ENCODE measurements at regions not wholly inside any gene's neighbourhood (a gene's known extent, or its start where the extent isn't known, plus 50 kb on each side); places are given as distances from the start of the nearest gene placed in this dataset.

DNA sequence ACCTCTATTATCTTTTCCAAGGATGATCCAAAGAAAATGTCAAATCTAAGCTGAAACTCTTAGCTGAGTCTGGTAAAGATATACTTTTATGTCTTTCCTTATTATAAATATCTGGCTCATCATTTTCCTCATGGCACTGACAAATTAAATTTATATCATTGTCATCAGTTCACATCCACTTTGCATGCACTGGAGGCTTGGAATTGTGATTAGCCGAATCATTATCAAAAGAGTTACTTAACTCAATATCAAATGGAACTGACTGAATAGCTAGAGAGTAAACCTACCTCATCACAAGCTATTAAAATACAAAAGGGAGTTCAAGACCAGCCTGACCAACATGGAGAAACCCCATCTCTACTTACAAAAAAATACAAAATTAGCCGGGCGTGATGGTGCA, 713.9 kb upstream of the MARCKS start:
- DNase-seq (ENCODE audit: low read depth): no peak

GRCh38 chr6:113144117-113144516, 713.0 kb upstream of the MARCKS start:
- no peak for DNase-seq (ENCODE audit: low read depth)

DNA sequence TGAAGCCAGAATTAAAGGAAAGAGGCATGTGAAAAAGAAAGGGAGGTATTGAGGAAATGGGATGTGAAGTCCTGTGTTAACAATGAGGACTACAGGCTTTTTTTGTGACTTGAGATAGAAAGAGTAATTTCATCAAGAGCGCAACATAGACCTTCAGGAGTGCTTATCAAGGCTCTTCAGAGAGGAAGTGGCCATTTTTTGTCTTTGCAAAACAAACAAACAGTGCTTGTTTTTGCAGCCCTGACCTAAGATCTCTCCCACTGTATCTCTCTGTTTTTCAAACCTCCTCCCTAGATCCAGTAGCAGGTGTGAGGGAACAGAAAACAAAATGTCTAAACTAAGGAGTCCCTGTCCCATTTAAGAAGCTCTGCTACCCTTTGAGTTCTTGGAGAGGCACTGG, 710.3 kb upstream of the MARCKS start:
- DNase-seq (ENCODE audit: low read depth): no peak

- peak; percentile 13 for DNase-seq (ENCODE audit: low read depth)
Measured at GRCh38 chr6:113147544-113147943, 709.6 kb upstream of the MARCKS start.

GRCh38 chr6:113148566-113148965, 708.6 kb upstream of the MARCKS start:
- no peak for DNase-seq (ENCODE audit: low read depth)

DNA sequence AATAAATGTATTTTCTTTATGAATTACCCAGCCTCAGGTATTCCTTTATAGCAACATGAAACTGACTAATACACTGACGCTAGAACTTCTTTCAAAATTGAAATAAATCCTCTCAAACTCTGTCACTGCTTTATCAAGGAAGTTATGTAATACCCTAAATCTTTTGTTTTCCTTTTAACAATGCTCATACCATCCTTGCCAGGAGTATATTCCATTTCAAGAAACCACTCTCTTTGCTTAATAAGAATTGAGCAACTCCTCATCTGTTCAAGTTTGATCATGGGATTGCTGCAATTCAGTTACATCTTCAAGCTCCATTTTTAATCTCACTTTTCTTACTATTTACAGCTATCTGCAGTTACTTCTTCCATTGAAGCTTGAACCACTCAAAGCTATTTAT, 707.6 kb upstream of the MARCKS start:
- DNase-seq (ENCODE audit: low read depth): no peak

DNA sequence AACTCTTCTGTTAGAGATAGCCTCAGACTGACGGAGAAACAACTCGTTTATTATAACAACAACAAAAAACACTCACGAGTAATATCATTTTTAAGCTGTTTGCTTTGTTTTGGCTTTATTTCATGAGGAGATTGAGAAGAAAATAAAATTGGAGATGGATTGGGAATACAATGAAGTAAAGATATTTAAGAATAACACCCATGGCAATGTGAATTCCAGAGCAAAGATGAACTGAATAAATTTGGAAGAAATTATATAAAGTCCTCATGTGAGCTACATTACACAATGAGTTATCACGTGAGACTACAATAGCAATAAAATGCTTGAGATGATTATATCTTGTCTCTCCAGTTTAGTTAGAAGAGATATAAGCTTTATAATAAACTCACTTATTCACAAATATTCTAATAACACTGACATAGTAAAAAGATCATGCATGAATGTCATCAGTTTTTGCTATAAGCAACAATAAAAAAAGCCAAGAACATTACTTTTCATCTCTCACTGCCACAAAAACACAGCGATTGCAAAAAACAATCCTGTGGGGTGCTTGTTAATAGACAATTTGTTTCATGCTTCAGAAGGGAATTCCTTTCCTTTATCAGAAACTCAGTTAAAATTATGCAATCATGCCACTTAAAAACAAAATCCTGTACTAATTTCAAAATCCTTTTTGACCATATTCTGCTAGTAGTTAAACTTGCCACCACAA, 696.7 kb upstream of the MARCKS start:
- DNase-seq (ENCODE audit: low read depth): no peak

DNA sequence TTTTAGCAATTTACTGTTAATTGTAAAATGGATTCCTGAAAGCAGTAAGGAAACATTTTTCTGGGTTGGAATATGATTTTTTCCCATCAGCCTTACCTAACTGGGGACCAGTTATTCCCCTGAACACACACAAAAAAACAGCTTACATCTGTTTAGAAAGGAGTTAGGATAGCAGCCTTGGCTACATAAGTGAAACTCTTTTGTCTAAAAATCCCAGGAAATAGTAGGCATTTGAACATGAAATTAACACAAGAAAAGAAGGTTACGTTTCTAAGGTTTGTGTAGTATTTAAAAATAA, 696.2 kb upstream of the MARCKS start:
- no peak for DNase-seq (ENCODE audit: low read depth)

- DNase-seq (ENCODE audit: low read depth): no peak
Measured at GRCh38 chr6:113162739-113163138, 694.4 kb upstream of the MARCKS start.

DNA sequence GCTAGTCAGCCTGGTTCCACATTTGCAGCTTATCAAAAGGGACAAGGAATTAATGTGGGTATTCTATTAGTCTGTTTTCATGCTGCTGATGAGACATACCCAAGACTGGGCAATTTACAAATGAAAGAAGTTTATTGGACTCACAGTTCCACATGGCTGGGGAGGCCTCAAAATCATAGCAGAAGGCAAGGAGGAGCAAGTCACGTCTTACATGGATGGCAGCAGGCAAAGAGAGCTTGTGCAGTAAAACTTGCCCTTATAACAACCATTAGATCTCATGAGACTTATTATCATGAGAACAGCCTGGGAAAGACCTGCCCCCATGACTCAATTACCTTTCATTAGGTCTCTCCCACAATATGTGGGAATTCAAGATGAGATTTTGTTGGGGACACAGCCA, 689.1 kb upstream of the MARCKS start:
- DNase-seq (ENCODE audit: low read depth): no peak

DNA sequence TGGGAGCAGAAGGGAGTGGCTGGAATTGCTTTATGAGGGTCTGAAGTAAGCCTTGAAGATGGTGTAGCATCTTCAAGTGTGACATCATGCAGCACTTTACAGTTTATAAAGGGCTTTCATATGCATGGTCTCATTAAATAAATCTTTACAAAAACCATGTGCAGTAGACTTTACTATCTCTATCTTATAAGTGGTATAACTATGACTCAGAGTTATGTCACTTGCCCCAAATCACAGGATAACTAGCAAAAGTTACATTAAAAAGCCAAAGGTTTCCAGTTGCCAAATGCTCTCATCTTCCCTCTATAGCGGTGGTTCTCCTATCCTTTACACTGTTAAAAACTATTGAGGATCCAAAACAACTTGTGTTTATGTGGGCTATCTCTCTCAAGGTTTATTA, 687.7 kb upstream of the MARCKS start:
- DNase-seq (ENCODE audit: low read depth): no peak

DNA sequence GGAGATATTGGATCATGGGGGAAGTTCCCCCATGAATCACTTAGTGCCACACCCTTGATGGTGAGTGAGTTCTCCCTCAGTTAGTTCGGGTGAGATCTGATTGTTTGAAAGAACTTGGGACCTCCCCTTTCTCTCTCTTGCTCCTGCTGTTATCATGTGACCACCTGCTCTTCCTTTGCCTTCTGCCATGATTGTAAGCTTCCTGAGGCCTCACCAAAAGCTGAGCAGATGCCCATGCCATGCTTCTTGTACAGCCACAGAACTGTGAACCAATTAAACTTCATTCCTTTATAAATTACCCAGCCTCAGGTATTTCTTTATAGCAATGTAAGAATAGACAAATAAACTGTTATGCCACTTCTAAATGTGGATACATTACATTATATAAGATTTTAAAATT, 686.7 kb upstream of the MARCKS start:
- no peak for DNase-seq (ENCODE audit: low read depth)

DNA sequence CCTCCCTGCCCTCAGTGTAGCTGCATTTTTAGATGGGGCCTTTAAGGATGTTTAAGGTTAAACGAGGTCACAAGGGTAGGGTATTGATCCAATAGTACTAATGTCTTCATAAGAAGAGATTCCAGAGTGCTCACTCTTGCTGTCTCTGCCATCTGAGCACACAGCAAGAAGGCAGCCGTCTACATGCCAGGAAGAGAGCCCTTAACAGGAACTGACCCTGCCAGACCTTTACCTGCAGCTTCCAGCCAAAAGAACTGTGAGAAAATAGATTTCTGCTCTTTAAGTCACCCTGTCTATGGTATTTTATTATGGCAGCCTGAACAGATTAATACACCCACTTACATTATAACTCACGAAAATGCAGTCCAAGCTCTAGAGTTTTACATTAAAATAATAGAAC, 685.3 kb upstream of the MARCKS start:
- no peak for DNase-seq (ENCODE audit: low read depth)

DNA sequence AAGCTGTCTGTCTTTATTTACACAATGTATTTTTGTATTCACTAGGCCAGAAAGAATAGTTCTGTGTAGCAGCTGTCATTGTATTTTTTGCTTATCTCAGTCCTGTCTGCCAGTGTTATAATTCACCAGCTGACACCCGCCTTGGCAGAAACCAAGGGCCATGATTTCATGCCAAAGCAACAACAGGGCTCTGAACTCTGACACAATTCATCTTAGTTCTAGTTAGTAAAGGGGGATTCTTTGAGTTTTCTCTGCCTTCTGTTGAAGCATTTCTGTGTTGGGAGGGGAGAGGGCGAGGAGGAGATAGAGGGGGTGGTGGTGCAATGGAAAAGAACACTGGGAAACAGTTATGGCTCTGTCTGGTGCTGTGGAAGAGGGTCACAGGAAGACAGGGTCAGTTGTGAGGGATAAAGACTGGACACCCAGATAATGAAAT, 684.6 kb upstream of the MARCKS start:
- no peak for DNase-seq (ENCODE audit: low read depth)

DNA sequence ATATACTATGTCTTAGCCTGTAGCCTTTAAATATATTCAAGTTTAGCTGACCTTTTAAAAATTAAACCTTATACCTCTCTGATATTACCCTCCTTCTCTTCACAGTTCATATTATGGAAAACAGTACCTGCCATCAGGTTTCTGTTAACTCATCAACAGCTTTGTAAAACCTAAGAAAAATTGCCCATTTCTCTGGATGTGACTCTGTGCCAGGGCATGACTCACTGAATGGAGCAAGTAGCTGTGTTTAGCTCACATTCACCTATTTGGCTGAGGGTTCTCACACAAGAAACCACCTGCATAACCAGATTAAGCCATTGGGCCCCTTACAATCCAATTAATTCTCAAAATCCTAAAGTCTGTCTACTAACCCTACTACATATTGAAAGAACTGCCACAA, 678.8 kb upstream of the MARCKS start:
- DNase-seq (ENCODE audit: low read depth): no peak

- DNase-seq (ENCODE audit: low read depth): no peak
Measured at GRCh38 chr6:113181164-113181563, 676.0 kb upstream of the MARCKS start.

GRCh38 chr6:113182370-113183141, 674.6 kb upstream of the MARCKS start:
- DNase-seq (ENCODE audit: low read depth): peak; percentile 45

- DNase-seq (ENCODE audit: low read depth): peak; percentile 80
Measured at GRCh38 chr6:113184291-113184690, 672.9 kb upstream of the MARCKS start.

- DNase-seq (ENCODE audit: low read depth): no peak
Measured at GRCh38 chr6:113184736-113185135, 672.4 kb upstream of the MARCKS start.

- no peak for DNase-seq (ENCODE audit: low read depth)
Measured at GRCh38 chr6:113185299-113185698, 671.8 kb upstream of the MARCKS start.

DNA sequence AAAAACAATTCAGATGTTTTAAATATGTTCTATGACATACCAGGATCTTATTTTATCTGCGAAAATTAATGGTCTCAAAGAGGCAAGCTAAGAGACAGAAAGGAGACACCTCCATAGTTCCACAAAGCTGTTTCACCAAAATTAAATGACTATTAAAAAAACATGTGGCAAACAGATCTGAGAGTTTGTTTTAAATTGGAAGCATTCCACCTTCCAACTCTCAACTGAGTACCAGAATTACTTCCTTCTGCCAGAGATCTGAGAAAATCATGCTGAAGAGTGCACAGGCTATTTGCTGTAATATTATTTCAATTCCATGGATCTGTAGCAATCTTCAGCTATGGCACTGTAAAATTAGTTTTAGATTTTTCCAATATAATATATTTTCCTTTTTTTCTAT, 669.5 kb upstream of the MARCKS start:
- DNase-seq (ENCODE audit: low read depth): no peak

GRCh38 chr6:113188962-113189361, 668.2 kb upstream of the MARCKS start:
- no peak for DNase-seq (ENCODE audit: low read depth)

DNA sequence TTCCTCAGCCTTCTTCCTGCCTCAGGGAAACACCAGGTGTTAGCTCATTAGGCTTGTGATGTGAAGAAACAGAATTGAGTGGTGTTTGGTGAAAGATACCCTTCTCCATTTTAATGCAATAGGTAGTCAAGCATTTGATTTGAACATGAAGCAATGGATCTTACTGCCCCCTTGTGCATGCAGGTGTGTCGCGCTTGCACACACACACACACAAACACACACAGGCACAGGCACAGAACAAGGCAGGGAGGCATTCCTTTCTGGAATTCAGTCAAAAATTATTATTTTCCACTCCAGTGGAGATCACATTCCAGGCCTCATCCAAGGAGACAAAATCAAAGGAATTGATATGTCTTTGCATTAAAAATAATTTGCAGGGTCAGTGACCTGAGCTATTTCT, 667.0 kb upstream of the MARCKS start:
- no peak for DNase-seq (ENCODE audit: low read depth)

DNA sequence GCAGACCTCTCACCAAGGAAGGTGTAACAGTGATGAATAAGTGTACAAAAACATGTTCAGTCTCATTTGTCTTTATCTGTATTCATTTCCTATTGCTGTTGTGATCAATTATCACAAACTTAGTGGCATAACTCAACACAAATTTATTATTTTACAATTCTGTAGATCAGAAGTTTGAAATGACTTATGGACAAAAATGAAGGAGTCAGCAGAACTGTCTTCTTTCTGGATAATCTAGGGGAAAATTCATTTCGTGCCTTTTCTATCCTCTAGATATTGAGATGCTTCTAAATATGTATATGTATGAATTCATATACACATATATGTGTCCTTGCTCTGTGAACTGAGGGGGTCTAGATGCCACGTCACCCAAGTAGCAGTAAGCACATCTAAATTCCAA, 663.1 kb upstream of the MARCKS start:
- DNase-seq (ENCODE audit: low read depth): no peak

All from stromal cell of bone marrow (primary cell).